ENCODE measurements at regions not wholly inside any gene's neighbourhood (a gene's known extent, or its start where the extent isn't known, plus 50 kb on each side); places are given as distances from the start of the nearest gene placed in this dataset.

DNA sequence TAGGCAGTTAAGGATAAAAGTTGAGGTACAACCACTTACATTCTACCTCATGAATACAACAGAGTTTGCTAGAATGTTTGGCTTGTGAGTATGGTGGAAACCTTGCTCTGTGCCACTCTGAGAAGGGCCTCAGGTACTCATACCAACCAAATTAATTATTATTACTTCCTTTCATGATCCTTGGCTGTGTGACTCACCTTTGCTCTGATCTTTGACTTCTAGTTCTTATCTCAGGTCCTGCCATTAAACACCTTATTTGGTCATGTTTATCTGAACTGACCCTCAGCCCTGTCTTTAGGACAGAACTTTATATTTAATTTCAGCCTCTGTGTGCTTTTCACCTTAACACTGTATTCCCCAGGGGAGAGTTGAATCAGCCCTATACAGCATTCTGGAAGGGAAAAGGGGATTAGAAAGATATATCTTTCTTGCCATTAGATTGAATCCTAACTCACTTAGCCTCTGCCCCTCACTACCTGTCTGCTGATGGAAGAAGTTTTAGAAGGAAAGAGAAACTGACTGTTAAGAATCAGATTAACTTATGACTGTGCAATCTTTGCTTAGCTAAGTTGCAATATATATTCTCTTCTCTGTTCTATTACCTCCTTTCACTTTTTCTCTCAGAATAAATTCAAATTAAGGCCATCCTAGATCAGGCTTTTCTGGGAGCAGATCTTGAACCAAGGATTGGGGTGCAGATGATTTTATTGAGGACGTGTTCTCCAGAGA is 260.4 kb upstream of the DPYD start (continued):
- TF ChIP-seq, protein P1, sequence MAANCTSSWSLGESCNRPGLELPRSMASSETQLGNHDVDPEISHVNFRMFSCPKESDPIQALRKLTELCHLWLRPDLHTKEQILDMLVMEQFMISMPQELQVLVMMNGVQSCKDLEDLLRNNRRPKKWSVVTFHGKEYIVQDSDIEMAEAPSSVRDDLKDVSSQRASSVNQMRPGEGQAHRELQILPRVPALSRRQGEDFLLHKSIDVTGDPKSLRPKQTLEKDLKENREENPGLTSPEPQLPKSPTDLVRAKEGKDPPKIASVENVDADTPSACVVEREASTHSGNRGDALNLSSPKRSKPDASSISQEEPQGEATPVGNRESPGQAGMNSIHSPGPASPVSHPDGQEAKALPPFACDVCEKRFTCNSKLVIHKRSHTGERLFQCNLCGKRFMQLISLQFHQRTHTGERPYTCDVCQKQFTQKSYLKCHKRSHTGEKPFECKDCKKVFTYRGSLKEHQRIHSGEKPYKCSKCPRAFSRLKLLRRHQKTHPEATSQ (tag by site-specific recombination; IDR thresholded peaks at IDR 0.05), result no peak
- TF ChIP-seq ZIC2 (tag by site-specific recombination; IDR thresholded peaks at IDR 0.05), result no peak
- TF ChIP-seq ZNF274 (IDR thresholded peaks at IDR 0.05; ENCODE audit: low read length), result no peak
- TF ChIP-seq ZNF274 (tag by site-specific recombination; IDR thresholded peaks at IDR 0.05; ENCODE audit: borderline replicate concordance), result no peak
- TF ChIP-seq TCF7L2 (IDR thresholded peaks at IDR 0.05; ENCODE audit: borderline replicate concordance, low read depth, low read length), result no peak
- no peak for TF ChIP-seq KLF7 (tag by site-specific recombination; IDR thresholded peaks at IDR 0.05; ENCODE audit: borderline replicate concordance)
- no peak for TF ChIP-seq ZNF654 (tag by site-specific recombination; IDR thresholded peaks at IDR 0.05; ENCODE audit: low read depth)
- TF ChIP-seq BCL11A (tag by site-specific recombination; IDR thresholded peaks at IDR 0.05; ENCODE audit: low read depth), result no peak
- TF ChIP-seq GLI4 (tag by site-specific recombination; IDR thresholded peaks at IDR 0.05), result no peak
- TF ChIP-seq, protein P2, sequence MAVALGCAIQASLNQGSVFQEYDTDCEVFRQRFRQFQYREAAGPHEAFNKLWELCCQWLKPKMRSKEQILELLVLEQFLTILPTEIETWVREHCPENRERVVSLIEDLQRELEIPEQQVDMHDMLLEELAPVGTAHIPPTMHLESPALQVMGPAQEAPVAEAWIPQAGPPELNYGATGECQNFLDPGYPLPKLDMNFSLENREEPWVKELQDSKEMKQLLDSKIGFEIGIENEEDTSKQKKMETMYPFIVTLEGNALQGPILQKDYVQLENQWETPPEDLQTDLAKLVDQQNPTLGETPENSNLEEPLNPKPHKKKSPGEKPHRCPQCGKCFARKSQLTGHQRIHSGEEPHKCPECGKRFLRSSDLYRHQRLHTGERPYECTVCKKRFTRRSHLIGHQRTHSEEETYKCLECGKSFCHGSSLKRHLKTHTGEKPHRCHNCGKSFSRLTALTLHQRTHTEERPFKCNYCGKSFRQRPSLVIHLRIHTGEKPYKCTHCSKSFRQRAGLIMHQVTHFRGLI (tag by site-specific recombination; IDR thresholded peaks at IDR 0.05), result no peak
- TF ChIP-seq, protein P3, sequence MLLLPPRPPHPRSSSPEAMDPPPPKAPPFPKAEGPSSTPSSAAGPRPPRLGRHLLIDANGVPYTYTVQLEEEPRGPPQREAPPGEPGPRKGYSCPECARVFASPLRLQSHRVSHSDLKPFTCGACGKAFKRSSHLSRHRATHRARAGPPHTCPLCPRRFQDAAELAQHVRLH (tag by site-specific recombination; IDR thresholded peaks at IDR 0.05), result no peak

DNA sequence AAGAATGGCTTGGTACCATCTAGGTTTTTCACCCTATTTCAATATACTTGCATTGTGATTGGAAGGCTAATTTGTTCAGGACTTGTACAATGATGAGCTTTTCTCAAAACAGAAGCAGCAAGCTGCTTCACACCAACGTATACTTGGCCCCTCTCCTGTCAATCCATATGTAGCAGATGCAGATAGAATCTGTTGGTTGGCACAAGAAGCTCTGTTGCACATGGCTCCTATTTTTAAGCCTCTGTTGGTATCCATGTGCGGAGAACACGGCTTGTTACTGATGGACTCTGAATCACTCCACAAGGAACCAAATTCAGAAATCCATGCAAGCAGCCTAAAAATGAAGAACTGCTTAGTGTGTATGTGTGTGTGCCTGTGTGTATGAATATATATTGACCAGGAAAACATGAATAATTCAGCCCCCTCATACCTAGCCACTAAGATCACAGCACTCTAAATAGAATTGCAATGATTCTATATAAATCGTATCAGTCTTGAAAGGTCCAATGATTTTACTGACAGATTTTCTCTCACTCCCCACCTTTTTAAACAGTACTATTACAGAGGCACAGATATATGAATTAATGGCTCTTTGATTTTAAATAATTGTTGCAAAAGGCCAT is 258.4 kb upstream of the DPYD start:
- POLR2A ChIA-PET, result no interaction called here
- Histone ChIP-seq H3K4me1 (ENCODE audit: control insufficient read depth, insufficient read depth, low read length) (no peaks in the 10 kb centered on the region), H3K4me3 (ENCODE audit: low read depth, low read length) (no peak overlapping the region), H3K27ac (ENCODE audit: extremely low read depth, low read depth, low read length) (no peak overlapping the region), H3K36me3 (ENCODE audit: control insufficient read depth in 2 of 2, insufficient read depth in 1 of 2, low read length in 2 of 2) (no peaks in the 10 kb centered on the region), H3K9me3 (ENCODE audit: control insufficient read depth, insufficient read depth, low read depth, low read length) (no peaks in the 10 kb centered on the region)
- no peak for TF ChIP-seq ZNF324 (tag by site-specific recombination; IDR thresholded peaks at IDR 0.05)
- TF ChIP-seq SP3 (tag by site-specific recombination; IDR thresholded peaks at IDR 0.05), result no peak
- TF ChIP-seq IKZF3 (tag by site-specific recombination; IDR thresholded peaks at IDR 0.05), result no peak
- TF ChIP-seq SALL2 (tag by site-specific recombination; IDR thresholded peaks at IDR 0.05; ENCODE audit: borderline replicate concordance), result no peak
- no peak for TF ChIP-seq ZNF248 (tag by site-specific recombination; IDR thresholded peaks at IDR 0.05)
- no peak for TF ChIP-seq ZNF610 (tag by site-specific recombination; IDR thresholded peaks at IDR 0.05; ENCODE audit: borderline replicate concordance)
- no peak for TF ChIP-seq ZFP69B (tag by site-specific recombination; IDR thresholded peaks at IDR 0.05)
- TF ChIP-seq, protein P4, sequence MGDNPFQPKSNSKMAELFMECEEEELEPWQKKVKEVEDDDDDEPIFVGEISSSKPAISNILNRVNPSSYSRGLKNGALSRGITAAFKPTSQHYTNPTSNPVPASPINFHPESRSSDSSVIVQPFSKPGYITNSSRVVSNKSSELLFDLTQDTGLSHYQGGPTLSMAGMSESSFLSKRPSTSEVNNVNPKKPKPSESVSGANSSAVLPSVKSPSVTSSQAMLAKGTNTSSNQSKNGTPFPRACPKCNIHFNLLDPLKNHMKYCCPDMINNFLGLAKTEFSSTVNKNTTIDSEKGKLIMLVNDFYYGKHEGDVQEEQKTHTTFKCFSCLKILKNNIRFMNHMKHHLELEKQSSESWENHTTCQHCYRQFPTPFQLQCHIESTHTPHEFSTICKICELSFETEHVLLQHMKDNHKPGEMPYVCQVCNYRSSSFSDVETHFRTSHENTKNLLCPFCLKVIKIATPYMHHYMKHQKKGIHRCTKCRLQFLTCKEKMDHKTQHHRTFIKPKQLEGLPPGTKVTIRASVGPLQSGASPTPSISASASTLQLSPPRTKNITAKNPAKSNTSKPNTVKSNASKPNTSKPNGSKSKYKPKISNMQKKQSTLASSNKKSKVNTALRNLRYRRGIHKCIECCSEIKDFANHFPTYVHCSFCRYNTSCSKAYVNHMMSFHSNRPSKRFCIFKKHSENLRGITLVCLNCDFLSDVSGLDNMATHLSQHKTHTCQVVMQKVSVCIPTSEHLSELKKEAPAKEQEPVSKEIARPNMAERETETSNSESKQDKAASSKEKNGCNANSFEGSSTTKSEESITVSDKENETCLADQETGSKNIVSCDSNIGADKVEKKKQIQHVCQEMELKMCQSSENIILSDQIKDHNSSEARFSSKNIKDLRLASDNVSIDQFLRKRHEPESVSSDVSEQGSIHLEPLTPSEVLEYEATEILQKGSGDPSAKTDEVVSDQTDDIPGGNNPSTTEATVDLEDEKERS (tag by site-specific recombination; IDR thresholded peaks at IDR 0.05), result no peak
- no peak for TF ChIP-seq ZNF16 (tag by site-specific recombination; IDR thresholded peaks at IDR 0.05; ENCODE audit: low read depth)
- no peak for TF ChIP-seq ZNF792 (tag by site-specific recombination; IDR thresholded peaks at IDR 0.05)
- TF ChIP-seq ZNF138 (tag by site-specific recombination; IDR thresholded peaks at IDR 0.05; ENCODE audit: borderline replicate concordance), result no peak
- CTCF ChIA-PET, result interaction anchor here (0.6 to 0.7 kb wide), 3 partner anchors 195 to 1056 kb away, joined by 3 to 5 read pairs (median 3); no protein-coding TSS in a partner anchor
